Thyroid gland (tissue), 4 donors: ENCODE measurements at regions not wholly inside any gene's neighbourhood (a gene's known extent, or its start where the extent isn't known, plus 50 kb on each side); places are given as distances from the start of the nearest gene placed in this dataset.

Source experiments
- POLR2A ChIP-seq, 2 donors: fragments of 450-650 bp; IDR thresholded peaks; one replicate each; pipeline ENCODE4 v1.6.1; 2017; ENCODE audit warnings: antibody characterized with exemption in 2 of 2, mild to moderate bottlenecking in 2 of 2, moderate library complexity in 1 of 2
- TF ChIP-seq, protein P1 (sequence below), 6 experiments: fragments of 200-600 bp in 3 of 6; fragments of 450-650 bp in 3 of 6; sonication (generic) in 3 of 6; IDR thresholded peaks; one replicate each; pipeline ENCODE4 v1.5.1; 2016 to 2019; ENCODE audit warnings: antibody characterized with exemption in 6 of 6, mild to moderate bottlenecking in 2 of 6, inconsistent platforms in 1 of 6, moderate library complexity in 1 of 6

DNA sequence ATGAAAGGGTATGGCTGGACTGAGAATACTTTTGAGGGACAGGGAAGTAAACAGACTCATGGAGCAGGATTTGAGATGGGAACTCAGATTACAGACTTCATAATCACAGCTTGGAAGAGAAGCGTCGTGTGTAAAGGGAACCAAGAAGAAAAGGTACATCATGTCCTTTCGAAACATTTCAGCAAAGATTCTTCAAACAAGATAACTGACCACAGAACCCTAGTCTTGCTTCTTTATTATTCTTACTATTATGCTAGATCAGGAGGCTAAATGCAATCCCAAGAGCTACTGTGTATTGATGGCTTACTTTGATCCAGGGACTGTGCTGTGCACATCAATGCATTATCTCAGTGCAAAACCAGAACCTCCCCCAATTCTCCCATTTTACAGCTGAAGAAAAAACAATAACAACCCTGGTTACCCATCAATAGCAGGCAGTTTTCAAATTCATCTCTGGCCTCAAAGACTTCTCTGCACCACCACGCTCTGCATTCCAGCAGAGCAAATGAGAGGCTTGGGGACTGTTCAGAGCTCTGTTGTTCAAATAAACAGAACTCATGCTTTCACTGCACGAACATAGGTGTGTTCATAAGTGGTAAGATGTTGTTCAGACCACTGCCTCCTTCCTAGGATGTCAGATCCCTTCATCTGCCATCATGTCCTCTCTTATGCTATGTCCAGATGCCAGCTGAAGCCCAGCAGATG lies 104.8 kb upstream of the NAV2 start:
- no peak for TF ChIP-seq POLR2A (IDR thresholded peaks at IDR 0.05)
- TF ChIP-seq, protein P1, sequence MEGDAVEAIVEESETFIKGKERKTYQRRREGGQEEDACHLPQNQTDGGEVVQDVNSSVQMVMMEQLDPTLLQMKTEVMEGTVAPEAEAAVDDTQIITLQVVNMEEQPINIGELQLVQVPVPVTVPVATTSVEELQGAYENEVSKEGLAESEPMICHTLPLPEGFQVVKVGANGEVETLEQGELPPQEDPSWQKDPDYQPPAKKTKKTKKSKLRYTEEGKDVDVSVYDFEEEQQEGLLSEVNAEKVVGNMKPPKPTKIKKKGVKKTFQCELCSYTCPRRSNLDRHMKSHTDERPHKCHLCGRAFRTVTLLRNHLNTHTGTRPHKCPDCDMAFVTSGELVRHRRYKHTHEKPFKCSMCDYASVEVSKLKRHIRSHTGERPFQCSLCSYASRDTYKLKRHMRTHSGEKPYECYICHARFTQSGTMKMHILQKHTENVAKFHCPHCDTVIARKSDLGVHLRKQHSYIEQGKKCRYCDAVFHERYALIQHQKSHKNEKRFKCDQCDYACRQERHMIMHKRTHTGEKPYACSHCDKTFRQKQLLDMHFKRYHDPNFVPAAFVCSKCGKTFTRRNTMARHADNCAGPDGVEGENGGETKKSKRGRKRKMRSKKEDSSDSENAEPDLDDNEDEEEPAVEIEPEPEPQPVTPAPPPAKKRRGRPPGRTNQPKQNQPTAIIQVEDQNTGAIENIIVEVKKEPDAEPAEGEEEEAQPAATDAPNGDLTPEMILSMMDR (IDR thresholded peaks at IDR 0.05), result no peak
